ENCODE measurements at regions not wholly inside any gene's neighbourhood (a gene's known extent, or its start where the extent isn't known, plus 50 kb on each side); places are given as distances from the start of the nearest gene placed in this dataset.

- TF ChIP-seq CTCF (IDR thresholded peaks at IDR 0.05) = no peak
These were observed 954.4 kb downstream of the TRHDE start for GRCh38 chr12:73226593-73226992.

GRCh38 chr12:73235387-73235786, 963.2 kb downstream of the TRHDE start:
- no peak for TF ChIP-seq CTCF (IDR thresholded peaks at IDR 0.05)

- TF ChIP-seq CTCF (IDR thresholded peaks at IDR 0.05) = no peak
These were observed 967.9 kb downstream of the TRHDE start for GRCh38 chr12:73240110-73240509.

- no peak for TF ChIP-seq CTCF (IDR thresholded peaks at IDR 0.05)
These were observed 990.7 kb downstream of the TRHDE start for GRCh38 chr12:73262788-73263381.

GRCh38 chr12:73266206-73266605, 994.0 kb downstream of the TRHDE start:
- TF ChIP-seq CTCF (IDR thresholded peaks at IDR 0.05) = no peak

- no peak for TF ChIP-seq CTCF (IDR thresholded peaks at IDR 0.05)
These were observed 1002.8 kb downstream of the TRHDE start for GRCh38 chr12:73274976-73275375.

GRCh38 chr12:73277971-73278370, 1005.8 kb downstream of the TRHDE start:
- TF ChIP-seq CTCF (IDR thresholded peaks at IDR 0.05) = no peak

- TF ChIP-seq CTCF (IDR thresholded peaks at IDR 0.05) = no peak
These were observed 1029.4 kb downstream of the TRHDE start for GRCh38 chr12:73301530-73301929.
